ENCODE measurements at regions not wholly inside any gene's neighbourhood (a gene's known extent, or its start where the extent isn't known, plus 50 kb on each side); places are given as distances from the start of the nearest gene placed in this dataset.

DNA sequence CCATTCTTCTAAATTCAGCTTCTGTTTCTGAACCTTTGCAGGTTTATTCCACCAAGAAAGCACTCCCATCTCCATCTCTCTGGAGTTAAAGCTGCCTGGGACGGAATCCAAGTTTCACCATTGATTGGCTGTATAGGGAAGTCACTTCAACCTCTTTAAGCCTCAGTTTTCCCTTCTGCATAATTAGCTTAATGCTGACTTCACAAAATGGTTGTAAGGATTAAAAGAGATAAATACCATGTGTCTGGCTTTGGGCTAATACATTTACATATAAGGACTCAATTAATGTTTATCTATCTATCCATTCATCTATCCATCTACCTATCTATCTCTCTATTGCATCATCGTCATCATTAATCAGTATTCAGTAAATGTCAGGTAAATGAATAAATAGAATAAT is 629.6 kb upstream of the MGMT start:
- TF ChIP-seq EZH2 (IDR thresholded peaks at IDR 0.05; ENCODE audit: borderline replicate concordance, low read length), result no peak
- TF ChIP-seq, protein P1, sequence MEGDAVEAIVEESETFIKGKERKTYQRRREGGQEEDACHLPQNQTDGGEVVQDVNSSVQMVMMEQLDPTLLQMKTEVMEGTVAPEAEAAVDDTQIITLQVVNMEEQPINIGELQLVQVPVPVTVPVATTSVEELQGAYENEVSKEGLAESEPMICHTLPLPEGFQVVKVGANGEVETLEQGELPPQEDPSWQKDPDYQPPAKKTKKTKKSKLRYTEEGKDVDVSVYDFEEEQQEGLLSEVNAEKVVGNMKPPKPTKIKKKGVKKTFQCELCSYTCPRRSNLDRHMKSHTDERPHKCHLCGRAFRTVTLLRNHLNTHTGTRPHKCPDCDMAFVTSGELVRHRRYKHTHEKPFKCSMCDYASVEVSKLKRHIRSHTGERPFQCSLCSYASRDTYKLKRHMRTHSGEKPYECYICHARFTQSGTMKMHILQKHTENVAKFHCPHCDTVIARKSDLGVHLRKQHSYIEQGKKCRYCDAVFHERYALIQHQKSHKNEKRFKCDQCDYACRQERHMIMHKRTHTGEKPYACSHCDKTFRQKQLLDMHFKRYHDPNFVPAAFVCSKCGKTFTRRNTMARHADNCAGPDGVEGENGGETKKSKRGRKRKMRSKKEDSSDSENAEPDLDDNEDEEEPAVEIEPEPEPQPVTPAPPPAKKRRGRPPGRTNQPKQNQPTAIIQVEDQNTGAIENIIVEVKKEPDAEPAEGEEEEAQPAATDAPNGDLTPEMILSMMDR (IDR thresholded peaks at IDR 0.05; ENCODE audit: low read length), result no peak
